M059J (cell line): ENCODE measurements at regions not wholly inside any gene's neighbourhood (a gene's known extent, or its start where the extent isn't known, plus 50 kb on each side); places are given as distances from the start of the nearest gene placed in this dataset.
A peak's percentile ranks its signal among the peaks of the same experiment; 100 is the strongest.
"Not testable (repeated sequence)": the region's sequence is repeated elsewhere in the genome, so short reads cannot be mapped to it uniquely, and the experiment has no call there.

Experiments used
- DNase-seq: peaks from one replicate; pipeline ENCODE4 v3.0.0-alpha.2; 2012; ENCODE audit warnings: low read depth

GRCh38 chr22:48416396-48417224 is 1411.1 kb downstream of the BRD1 start:
- no peak for DNase-seq

GRCh38 chr22:48415520-48415919 is 1412.2 kb downstream of the BRD1 start:
- DNase-seq, result no peak

GRCh38 chr22:48414651-48415050 is 1413.0 kb downstream of the BRD1 start:
- DNase-seq, result no peak

GRCh38 chr22:48412931-48413330 is 1414.7 kb downstream of the BRD1 start:
- DNase-seq, result not testable (repeated sequence)

- no peak for DNase-seq
These were observed 1417.1 kb downstream of the BRD1 start for GRCh38 chr22:48410536-48410935.

- DNase-seq, result no peak
These were observed 1420.3 kb downstream of the BRD1 start for GRCh38 chr22:48407256-48407955.

GRCh38 chr22:48406161-48406560 is 1421.5 kb downstream of the BRD1 start:
- no peak for DNase-seq

- no peak for DNase-seq
These were observed 1421.9 kb downstream of the BRD1 start for GRCh38 chr22:48405741-48406140.

- no peak for DNase-seq
These were observed 1422.7 kb downstream of the BRD1 start for GRCh38 chr22:48404801-48405447.

- no peak for DNase-seq
These were observed 1423.9 kb downstream of the BRD1 start for GRCh38 chr22:48403521-48404403.

- DNase-seq, result no peak
These were observed 1425.1 kb downstream of the BRD1 start for GRCh38 chr22:48402591-48403031.

GRCh38 chr22:48401523-48401922 is 1426.2 kb downstream of the BRD1 start:
- not testable (repeated sequence) for DNase-seq

GRCh38 chr22:48398181-48398905 is 1429.3 kb downstream of the BRD1 start:
- DNase-seq, result no peak

GRCh38 chr22:48397531-48398180 is 1430.0 kb downstream of the BRD1 start:
- DNase-seq, result no peak

- peak; percentile 3 for DNase-seq
These were observed 1430.7 kb downstream of the BRD1 start for GRCh38 chr22:48396785-48397530.

GRCh38 chr22:48396091-48396784 is 1431.4 kb downstream of the BRD1 start:
- no peak for DNase-seq

GRCh38 chr22:48395201-48395600 is 1432.5 kb downstream of the BRD1 start:
- no peak for DNase-seq

- no peak for DNase-seq
These were observed 1432.9 kb downstream of the BRD1 start for GRCh38 chr22:48394787-48395186.

GRCh38 chr22:48393885-48394284 is 1433.8 kb downstream of the BRD1 start:
- DNase-seq, result no peak
